ENCODE measurements at regions not wholly inside any gene's neighbourhood (a gene's known extent, or its start where the extent isn't known, plus 50 kb on each side); places are given as distances from the start of the nearest gene placed in this dataset.
A peak's percentile ranks its signal among the peaks of the same experiment; 100 is the strongest.

DNA sequence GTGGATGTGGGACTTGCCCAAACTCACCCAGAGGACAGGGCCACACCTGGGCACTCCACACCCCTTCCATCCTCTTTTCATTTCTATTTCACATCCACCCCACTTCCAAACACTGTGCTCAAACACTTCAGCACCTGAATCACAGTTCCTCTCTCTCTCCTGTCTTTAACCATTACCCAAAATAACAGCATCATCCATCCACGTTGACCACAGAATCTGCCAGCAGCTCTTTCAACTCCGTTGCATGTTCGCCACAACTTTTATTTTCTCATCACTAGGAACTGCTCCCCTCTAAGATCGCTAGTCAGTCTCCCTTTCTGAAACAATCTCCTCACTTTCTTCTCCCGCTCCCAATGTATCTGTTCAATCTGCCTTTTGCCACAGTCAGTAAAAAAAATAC lies 121.6 kb upstream of the HNRNPA3 start:
- DNase-seq = no peak
- H3K36me3 ChIP-seq = no peaks in the 10 kb centered on the region
- H3K27ac ChIP-seq = no peak overlapping the region
- H3K4me3 ChIP-seq (ENCODE audit: low read depth, low read length) = no peak overlapping the region
- no peaks in the 10 kb centered on the region for H3K27me3 ChIP-seq (ENCODE audit: insufficient read depth, low read depth, severe bottlenecking)
- TF ChIP-seq, protein P1, sequence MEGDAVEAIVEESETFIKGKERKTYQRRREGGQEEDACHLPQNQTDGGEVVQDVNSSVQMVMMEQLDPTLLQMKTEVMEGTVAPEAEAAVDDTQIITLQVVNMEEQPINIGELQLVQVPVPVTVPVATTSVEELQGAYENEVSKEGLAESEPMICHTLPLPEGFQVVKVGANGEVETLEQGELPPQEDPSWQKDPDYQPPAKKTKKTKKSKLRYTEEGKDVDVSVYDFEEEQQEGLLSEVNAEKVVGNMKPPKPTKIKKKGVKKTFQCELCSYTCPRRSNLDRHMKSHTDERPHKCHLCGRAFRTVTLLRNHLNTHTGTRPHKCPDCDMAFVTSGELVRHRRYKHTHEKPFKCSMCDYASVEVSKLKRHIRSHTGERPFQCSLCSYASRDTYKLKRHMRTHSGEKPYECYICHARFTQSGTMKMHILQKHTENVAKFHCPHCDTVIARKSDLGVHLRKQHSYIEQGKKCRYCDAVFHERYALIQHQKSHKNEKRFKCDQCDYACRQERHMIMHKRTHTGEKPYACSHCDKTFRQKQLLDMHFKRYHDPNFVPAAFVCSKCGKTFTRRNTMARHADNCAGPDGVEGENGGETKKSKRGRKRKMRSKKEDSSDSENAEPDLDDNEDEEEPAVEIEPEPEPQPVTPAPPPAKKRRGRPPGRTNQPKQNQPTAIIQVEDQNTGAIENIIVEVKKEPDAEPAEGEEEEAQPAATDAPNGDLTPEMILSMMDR (IDR thresholded peaks at IDR 0.05; ENCODE audit: low read depth, low read length) = no peak
- no peaks in the 10 kb centered on the region for H3K9me3 ChIP-seq (ENCODE audit: severe bottlenecking)

DNA sequence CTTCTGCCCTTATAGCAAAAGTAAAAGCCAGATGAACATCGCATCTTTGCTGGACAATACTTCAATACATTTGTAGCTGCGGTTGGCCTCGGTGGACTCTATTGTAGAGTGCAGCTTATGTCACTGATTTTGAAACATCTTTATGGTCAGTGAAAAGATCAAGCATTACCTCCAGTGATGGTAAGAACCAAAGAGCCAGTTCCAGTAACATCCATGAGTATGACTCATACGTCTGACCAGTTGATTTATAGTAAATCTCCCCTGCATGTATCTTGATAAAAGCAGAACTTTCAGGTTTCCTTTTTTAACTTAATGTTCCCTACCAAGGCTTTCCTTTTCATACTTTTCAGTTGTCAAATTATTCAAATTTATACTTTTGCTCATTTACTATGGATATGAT lies 119.2 kb upstream of the HNRNPA3 start:
- H3K9me3 ChIP-seq (ENCODE audit: severe bottlenecking) = no peaks in the 10 kb centered on the region
- no peak overlapping the region for H3K27ac ChIP-seq
- no peak overlapping the region for H3K4me3 ChIP-seq (ENCODE audit: low read depth, low read length)
- no peaks in the 10 kb centered on the region for H3K36me3 ChIP-seq
- no peaks in the 10 kb centered on the region for H3K27me3 ChIP-seq (ENCODE audit: insufficient read depth, low read depth, severe bottlenecking)
- TF ChIP-seq, protein P1 (IDR thresholded peaks at IDR 0.05; ENCODE audit: low read depth, low read length) = no peak
- no peak for DNase-seq

DNA sequence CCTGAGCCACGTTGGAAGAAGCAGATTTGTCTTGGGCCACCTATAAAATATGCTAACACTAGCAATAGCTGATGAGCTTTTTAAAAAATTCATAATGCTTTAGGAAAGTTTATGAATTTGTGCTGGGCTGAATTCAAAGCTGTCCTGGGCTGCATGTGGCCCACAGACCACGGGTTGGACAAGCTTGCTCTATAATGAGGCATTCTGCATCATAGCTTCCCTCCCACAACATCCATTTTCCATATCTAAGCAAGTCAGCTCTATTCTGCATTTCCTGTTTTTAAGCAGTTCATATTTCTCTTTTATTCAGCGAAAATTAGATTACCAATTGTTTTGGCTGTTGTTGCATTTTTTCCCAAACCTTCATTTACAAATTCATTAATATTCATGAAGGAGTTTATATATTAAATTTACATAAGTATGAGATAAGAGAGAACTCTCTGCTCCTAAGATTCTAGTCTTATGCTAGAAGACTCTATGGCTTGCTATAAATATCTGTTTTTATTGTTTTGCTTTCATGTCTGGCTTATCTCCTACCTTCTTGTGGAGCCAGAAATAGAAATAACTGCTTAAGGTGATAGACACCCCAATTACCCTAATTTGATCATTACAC lies 114.5 kb upstream of the HNRNPA3 start:
- DNase-seq = no peak
- Histone ChIP-seq H3K27me3 (ENCODE audit: insufficient read depth, low read depth, severe bottlenecking) (no peaks in the 10 kb centered on the region), H3K36me3 (no peaks in the 10 kb centered on the region), H3K27ac (no peak overlapping the region), H3K4me3 (ENCODE audit: low read depth, low read length) (no peak overlapping the region), H3K9me3 (ENCODE audit: severe bottlenecking) (no peaks in the 10 kb centered on the region)
- TF ChIP-seq, protein P1 (IDR thresholded peaks at IDR 0.05; ENCODE audit: low read depth, low read length) = no peak

DNA sequence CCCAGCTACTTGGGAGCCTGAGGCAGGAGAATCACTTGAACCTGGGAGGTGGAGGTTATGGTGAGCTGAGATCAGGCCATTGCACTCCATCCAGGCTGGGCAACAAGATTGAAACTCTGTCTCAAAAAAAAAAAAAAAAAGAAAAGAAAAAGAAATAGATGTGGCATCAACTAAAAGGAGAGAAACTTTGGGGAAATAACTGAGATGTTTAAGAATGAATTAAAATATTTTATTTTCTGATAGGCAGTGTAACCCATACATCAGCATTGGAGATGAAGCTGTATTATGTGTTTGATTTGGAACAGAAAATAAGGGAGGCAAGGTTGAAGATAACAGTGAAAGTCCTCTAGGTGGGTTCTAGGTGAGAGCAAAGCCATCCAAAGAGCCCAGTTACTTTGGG lies 110.7 kb upstream of the HNRNPA3 start:
- no peaks in the 10 kb centered on the region for H3K36me3 ChIP-seq
- H3K27ac ChIP-seq = no peak overlapping the region
- H3K4me3 ChIP-seq (ENCODE audit: low read depth, low read length) = no peak overlapping the region
- TF ChIP-seq, protein P1 (IDR thresholded peaks at IDR 0.05; ENCODE audit: low read depth, low read length) = no peak
- H3K9me3 ChIP-seq (ENCODE audit: severe bottlenecking) = no peaks in the 10 kb centered on the region
- no peaks in the 10 kb centered on the region for H3K27me3 ChIP-seq (ENCODE audit: insufficient read depth, low read depth, severe bottlenecking)
- DNase-seq = no peak

DNA sequence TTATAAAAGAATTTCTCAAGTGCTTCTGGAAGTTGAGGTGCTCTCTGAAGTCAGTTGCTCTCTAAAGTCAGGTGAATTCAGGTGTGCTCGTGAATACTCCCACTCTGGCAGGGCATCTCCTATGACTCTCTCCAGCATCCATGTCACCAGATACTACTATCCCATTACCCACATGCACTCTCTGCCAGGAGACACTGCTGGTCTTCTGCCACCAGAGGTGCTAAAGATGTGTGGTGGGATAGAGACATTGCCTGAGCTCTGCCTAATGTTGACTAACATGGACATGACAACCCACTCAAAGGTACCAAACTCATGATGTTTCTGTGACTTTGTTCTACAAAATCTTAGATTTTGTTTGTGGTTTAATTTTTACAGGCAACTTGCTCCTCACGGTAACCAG lies 106.4 kb upstream of the HNRNPA3 start:
- Histone ChIP-seq H3K36me3 (no peaks in the 10 kb centered on the region), H3K9me3 (ENCODE audit: severe bottlenecking) (no peaks in the 10 kb centered on the region), H3K27ac (no peak overlapping the region), H3K27me3 (ENCODE audit: insufficient read depth, low read depth, severe bottlenecking) (no peaks in the 10 kb centered on the region), H3K4me3 (ENCODE audit: low read depth, low read length) (no peak overlapping the region)
- DNase-seq = no peak
- TF ChIP-seq, protein P1 (IDR thresholded peaks at IDR 0.05; ENCODE audit: low read depth, low read length) = peak; percentile 46; the same call in 1 of the 2 replicates

DNA sequence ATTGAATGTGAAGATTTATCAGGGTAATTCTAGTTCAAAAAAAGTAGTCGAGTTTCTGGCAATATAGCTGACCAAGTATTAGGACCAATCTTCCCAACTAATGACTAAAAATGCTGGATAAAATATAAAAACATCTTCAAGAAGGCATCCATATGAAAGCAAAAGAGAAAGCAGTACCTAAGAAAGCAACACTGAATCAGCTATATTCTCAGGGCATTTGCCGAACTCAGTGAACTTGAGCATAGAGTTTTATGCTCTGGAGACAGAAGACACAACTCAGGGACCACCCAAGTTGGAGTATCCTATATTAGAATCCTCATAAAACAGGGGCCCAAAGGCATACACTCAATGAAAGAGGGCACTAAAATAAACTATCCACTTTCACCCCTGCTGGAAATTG lies 103.7 kb upstream of the HNRNPA3 start:
- no peak for DNase-seq
- Histone ChIP-seq H3K27me3 (ENCODE audit: insufficient read depth, low read depth, severe bottlenecking) (no peaks in the 10 kb centered on the region), H3K27ac (no peak overlapping the region), H3K4me3 (ENCODE audit: low read depth, low read length) (no peak overlapping the region), H3K36me3 (no peaks in the 10 kb centered on the region), H3K9me3 (ENCODE audit: severe bottlenecking) (no peaks in the 10 kb centered on the region)
- TF ChIP-seq, protein P1 (IDR thresholded peaks at IDR 0.05; ENCODE audit: low read depth, low read length) = no peak

All from WERI-Rb-1 (cell line).